ENCODE measurements at regions not wholly inside any gene's neighbourhood (a gene's known extent, or its start where the extent isn't known, plus 50 kb on each side); places are given as distances from the start of the nearest gene placed in this dataset.

DNA sequence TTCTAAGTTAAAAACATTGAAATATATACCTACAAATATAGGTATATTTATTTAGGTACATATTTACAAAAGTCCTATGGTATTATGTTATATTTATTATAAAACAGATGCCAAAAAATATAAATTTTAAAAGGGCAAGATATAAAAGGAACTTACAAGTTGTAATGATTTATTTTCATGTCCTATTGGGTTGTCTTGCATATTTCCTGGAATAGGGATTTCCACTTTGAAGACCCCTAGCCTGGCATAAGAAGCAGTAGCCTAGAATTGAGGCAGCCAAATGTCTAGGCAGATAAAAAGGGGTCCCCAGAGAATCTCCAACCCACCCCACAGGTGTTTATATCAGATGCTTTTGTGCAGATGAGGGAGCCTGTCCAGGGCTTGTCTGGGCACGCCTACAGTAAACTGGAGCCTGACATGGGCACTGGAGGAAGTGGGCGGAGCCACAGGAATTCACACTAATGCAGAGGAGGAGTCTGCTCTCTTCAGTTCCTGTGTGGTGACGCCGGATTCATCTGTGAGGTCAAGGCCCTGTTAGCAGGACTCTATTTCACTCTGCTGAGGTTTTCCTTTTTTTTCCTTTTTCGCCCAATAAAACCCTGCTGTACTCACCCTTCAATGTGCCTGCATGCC is 1088.9 kb upstream of the PIK3C3 start:
- no peaks in the 10 kb centered on the region for H3K36me3 ChIP-seq
- no peak for DNase-seq
- H3K27me3 ChIP-seq: no peaks in the 10 kb centered on the region
- no peak overlapping the region for H3K4me3 ChIP-seq
- TF ChIP-seq, protein P1, sequence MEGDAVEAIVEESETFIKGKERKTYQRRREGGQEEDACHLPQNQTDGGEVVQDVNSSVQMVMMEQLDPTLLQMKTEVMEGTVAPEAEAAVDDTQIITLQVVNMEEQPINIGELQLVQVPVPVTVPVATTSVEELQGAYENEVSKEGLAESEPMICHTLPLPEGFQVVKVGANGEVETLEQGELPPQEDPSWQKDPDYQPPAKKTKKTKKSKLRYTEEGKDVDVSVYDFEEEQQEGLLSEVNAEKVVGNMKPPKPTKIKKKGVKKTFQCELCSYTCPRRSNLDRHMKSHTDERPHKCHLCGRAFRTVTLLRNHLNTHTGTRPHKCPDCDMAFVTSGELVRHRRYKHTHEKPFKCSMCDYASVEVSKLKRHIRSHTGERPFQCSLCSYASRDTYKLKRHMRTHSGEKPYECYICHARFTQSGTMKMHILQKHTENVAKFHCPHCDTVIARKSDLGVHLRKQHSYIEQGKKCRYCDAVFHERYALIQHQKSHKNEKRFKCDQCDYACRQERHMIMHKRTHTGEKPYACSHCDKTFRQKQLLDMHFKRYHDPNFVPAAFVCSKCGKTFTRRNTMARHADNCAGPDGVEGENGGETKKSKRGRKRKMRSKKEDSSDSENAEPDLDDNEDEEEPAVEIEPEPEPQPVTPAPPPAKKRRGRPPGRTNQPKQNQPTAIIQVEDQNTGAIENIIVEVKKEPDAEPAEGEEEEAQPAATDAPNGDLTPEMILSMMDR (IDR thresholded peaks at IDR 0.05): no peak
- no peak for TF ChIP-seq POLR2A (IDR thresholded peaks at IDR 0.05)
- no peaks in the 10 kb centered on the region for H3K9me3 ChIP-seq
- no peak overlapping the region for H3K27ac ChIP-seq
- H3K4me1 ChIP-seq: no peaks in the 10 kb centered on the region

DNA sequence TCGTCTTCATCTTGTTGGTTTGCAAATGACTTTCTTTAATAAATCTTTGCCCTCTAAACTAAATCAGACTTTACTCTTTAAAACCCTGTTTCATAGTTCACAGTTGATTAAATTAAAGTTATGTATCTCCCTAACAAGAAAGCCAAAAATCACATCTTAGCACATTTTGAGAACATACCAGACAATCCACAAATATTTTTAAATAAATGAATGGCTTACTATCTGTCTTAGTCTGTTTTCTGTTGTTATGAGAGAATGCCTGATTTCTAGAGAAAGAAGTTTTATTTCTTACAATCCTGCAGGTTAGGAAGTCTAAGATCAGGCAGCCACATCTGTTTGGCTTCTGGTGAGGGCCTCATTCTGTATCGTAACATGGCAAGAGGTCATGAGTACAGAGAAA is 1090.2 kb upstream of the PIK3C3 start:
- no peak for TF ChIP-seq POLR2A (IDR thresholded peaks at IDR 0.05)
- TF ChIP-seq, protein P1 (IDR thresholded peaks at IDR 0.05): no peak
- H3K27me3 ChIP-seq: no peaks in the 10 kb centered on the region
- H3K4me3 ChIP-seq: no peak overlapping the region
- no peaks in the 10 kb centered on the region for H3K36me3 ChIP-seq
- H3K27ac ChIP-seq: no peak overlapping the region
- no peak for DNase-seq
- H3K9me3 ChIP-seq: no peaks in the 10 kb centered on the region
- no peaks in the 10 kb centered on the region for H3K4me1 ChIP-seq

DNA sequence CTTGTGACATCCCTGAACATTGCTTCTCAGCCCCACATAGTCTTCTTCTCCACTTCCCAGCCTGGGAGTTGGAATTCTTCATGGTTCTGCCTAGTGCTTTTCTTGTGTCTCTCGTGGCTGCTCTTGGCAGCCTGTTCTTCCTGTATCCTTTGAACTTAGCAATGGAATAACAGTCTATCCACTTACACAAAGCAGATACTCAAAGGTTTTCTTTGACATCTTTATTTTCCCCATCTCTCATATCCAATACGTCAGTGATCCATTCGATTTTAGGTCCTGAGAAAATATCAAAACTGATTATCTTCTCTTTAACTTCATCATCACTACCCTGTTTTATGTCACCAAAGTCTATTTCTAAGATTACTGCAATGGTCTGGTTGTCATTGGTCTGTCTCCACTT is 1091.2 kb upstream of the PIK3C3 start:
- Histone ChIP-seq H3K4me1 (no peaks in the 10 kb centered on the region), H3K36me3 (no peaks in the 10 kb centered on the region), H3K4me3 (no peak overlapping the region), H3K9me3 (no peaks in the 10 kb centered on the region), H3K27me3 (no peaks in the 10 kb centered on the region), H3K27ac (no peak overlapping the region)
- DNase-seq: no peak
- TF ChIP-seq POLR2A (IDR thresholded peaks at IDR 0.05): no peak
- TF ChIP-seq, protein P1 (IDR thresholded peaks at IDR 0.05): no peak

DNA sequence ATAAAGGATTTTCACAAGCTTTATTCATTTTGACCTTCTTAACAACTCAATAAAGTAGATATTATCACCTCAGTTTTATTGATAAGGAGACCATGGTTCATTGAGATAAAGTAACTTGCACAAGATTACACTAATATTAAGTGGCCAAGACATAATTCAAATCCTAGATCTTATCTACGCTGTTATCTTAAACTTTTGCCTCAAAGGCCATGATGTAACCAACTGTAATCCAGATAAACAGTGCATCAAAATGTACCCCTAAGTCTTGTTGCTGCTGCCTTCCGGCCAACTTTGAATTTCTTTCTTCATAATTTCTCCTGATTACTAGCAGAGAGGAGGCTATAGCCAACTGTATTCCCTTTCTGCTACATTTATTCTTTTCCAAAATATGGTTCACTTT is 1094.8 kb upstream of the PIK3C3 start:
- no peaks in the 10 kb centered on the region for H3K9me3 ChIP-seq
- no peaks in the 10 kb centered on the region for H3K4me1 ChIP-seq
- H3K36me3 ChIP-seq: no peaks in the 10 kb centered on the region
- no peak overlapping the region for H3K27ac ChIP-seq
- H3K4me3 ChIP-seq: no peak overlapping the region
- DNase-seq: no peak
- TF ChIP-seq, protein P1 (IDR thresholded peaks at IDR 0.05): no peak
- TF ChIP-seq POLR2A (IDR thresholded peaks at IDR 0.05): no peak
- no peaks in the 10 kb centered on the region for H3K27me3 ChIP-seq

DNA sequence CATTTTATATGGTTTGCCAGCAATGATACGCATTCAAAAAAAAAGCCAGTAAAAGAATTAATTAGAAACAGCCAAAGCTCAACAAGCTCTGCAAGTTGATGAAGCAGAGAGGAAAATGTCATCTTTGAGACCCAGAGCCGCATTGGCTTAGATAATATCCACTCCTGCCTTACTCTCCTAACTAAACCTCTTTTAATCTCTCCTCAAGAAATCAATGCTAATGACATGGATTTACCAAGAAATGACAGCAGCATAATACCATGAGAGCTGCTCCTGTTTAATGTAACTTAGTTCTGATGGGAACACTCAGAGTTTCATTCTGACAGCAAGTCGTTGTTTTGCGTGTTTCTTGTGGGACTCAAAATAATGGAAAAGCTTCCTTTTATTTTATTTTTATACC is 1099.4 kb upstream of the PIK3C3 start:
- no peak for DNase-seq
- TF ChIP-seq, protein P1 (IDR thresholded peaks at IDR 0.05): no peak
- no peak for TF ChIP-seq POLR2A (IDR thresholded peaks at IDR 0.05)
- Histone ChIP-seq H3K9me3 (no peaks in the 10 kb centered on the region), H3K27ac (no peak overlapping the region), H3K27me3 (no peaks in the 10 kb centered on the region), H3K4me3 (no peak overlapping the region), H3K36me3 (no peaks in the 10 kb centered on the region), H3K4me1 (no peaks in the 10 kb centered on the region)

DNA sequence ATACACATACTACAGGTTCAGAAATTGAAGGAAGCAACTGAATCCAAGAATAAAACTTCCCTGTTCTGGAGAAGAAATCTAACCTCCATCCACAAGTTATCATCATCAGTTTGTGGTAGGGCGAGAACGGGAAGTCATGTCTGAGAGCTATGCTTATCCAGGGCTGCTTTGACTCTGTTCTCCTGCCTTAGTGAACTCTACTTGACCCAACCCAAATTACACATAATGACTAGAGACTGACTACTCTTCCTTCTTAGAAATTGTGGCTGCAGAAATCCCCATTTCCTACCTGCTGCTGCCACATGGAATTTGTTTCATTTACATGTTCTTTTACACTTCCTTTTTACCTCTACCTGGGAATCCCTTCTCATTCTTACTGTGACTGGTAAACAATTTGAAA is 1102.6 kb upstream of the PIK3C3 start:
- Histone ChIP-seq H3K4me1 (no peaks in the 10 kb centered on the region), H3K4me3 (no peak overlapping the region), H3K27ac (no peak overlapping the region), H3K27me3 (no peaks in the 10 kb centered on the region), H3K36me3 (no peaks in the 10 kb centered on the region), H3K9me3 (no peaks in the 10 kb centered on the region)
- TF ChIP-seq, protein P1 (IDR thresholded peaks at IDR 0.05): no peak
- TF ChIP-seq POLR2A (IDR thresholded peaks at IDR 0.05): no peak
- no peak for DNase-seq

All from Peyer's patch (tissue), 4 donors.